Activated naive CD4-positive, alpha-beta T cell treated with Interleukin-2 at 50 U/mL for 16 hours (primary cell): ENCODE measurements at regions not wholly inside any gene's neighbourhood (a gene's known extent, or its start where the extent isn't known, plus 50 kb on each side); places are given as distances from the start of the nearest gene placed in this dataset.

Experiments
- DNase-seq: peaks from one replicate; pipeline ENCODE4 v3.0.0-alpha.2; 2020

- DNase-seq, result no peak
These were observed 96.8 kb upstream of the THY1 start for GRCh38 chr11:119519796-119520195.

DNA sequence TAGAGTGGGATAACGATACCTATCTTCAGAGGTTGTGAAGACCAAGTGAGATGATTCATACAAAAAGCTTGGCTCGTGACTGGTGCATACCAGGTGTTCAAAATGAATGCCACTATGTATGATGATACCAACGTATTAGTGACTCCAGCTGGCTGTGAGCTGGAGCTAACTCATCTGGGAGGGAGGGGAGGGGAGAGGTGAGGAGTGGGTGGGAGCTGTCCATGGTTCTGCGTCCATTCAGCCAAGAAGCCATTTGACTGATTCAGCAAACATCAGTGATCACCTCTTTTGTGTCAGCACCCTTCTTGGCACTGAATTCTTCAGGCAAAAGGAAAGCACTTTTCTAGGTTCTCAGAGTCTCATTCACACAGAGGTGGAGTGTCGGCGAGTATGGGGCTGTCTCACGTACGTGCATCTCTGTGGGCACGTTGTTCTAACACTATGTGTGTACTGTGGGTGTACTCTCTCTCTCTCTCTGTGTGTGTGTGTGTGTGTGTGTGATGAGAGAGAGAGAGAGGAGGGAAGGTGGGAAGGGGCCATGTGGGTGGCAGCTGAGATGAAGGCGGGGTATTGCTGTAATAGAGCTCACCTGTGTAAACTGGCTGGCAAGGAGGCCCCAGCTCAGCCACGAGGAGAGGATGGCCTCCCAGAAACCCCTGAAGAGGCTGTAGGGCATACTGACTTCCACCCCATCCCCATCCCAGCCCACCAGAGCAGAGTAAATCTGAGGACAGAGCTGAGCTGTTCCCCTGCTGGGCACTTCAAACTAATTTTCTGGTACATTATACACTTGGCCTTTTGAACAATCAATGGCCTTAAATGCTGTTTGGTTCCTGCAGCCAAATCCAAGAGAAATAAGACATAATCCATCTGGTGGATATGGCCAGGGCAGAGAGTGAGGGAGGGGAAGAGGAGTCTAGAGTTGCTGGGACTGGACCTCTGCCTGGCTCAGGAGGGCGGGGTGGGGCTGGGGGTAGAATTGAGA lies 96.1 kb upstream of the THY1 start:
- DNase-seq, result no peak

DNA sequence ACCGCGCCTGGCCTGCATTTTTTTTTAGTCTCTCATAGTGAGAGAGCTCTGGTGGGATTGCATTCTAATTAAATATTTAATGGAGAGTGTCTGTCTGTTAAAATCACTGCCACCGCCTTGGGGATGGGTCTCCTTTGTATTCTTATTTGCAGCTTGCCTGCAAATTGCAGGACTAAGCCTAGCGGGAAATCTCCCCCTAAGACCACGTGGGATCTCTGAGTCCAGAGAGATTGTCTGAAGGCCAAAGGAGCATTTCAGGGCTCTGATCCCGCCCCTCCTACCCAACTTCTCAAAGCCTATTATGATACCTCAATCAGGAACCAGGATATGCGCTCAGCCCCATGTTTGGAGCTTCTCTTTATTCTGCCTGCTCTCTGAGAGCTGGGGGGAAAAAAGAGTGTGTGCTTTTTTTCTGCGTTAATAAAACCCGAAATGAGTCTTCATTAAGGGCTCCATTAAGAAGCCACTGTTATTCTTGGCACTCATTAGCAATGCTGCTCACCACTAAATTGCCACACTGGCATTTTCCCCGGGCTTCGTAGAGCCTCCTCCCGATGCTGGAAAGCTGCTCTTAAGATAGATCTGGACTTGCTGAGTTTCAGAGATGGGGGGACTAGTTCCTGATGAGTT lies 92.9 kb upstream of the THY1 start:
- no peak for DNase-seq

- no peak for DNase-seq
These were observed 90.8 kb upstream of the THY1 start for GRCh38 chr11:119513806-119514170.

DNA sequence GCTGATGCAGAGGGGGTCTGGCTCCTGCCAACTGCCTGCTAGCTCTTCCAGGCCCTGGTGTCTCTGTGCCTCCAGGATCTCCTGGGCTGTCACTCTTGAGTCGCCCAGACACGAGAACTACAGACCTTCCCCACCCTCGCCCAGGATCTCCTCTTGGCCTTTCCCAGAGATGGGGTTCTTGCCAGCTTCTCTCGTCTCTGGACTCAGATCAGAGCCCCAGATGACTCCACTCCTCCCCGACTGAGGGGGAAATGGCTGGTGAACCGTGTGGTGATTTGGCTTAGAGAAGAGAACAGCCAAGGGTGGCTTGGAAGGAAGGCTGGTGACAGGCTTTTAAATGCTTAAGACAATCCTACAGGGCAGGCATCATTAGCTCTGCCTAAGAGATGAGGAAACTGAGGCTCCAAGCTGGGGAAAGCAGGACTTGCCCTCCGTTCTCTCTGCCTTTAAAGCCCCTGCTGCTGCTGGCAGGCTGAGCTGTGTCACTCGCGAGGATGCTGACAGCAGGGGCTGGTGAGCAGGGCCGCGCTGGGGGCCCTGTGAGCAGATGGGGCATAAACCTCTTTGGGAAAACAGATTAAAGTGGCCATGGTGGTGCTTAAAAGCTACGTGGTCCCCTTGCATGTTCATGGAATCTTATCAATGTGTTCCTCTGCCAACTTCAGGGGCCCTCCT lies 90.3 kb upstream of the THY1 start:
- DNase-seq, result no peak

- no peak for DNase-seq
These were observed 89.4 kb upstream of the THY1 start for GRCh38 chr11:119512369-119512768.

DNA sequence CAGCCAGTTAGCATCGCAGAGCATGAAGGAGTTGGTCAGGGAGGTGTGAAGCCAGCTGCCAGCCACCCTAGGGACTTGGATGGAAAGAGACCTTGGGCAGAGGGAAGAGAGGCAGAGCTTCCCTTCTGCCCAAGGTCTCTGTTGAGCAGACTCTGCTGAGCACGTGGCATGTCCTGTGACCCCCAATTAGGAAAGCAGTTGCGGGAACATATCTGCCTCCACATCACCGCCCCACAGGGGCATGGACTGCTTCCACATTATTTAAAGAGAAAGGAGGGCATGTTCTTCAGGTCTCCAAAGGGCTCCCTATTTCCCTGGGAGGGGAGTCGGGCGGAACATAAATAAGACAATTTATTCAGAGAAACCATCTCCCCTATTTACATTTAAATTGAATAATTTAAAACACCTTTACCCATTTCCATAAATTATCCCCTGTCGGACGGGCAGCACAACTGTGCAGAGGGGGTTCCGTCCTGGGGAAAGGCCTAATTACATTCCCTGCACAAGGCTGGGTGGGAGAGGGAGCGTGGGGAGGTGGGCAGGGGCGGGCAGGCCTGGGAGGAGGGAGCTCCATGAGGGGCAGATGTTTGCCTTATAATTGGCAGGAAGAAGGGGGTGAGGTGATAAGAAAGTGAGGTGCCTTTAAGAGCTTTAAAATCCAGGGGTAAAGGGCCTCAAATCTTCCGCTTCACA lies 88.8 kb upstream of the THY1 start:
- no peak for DNase-seq

GRCh38 chr11:119509969-119510401 lies 87.0 kb upstream of the THY1 start:
- no peak for DNase-seq

DNA sequence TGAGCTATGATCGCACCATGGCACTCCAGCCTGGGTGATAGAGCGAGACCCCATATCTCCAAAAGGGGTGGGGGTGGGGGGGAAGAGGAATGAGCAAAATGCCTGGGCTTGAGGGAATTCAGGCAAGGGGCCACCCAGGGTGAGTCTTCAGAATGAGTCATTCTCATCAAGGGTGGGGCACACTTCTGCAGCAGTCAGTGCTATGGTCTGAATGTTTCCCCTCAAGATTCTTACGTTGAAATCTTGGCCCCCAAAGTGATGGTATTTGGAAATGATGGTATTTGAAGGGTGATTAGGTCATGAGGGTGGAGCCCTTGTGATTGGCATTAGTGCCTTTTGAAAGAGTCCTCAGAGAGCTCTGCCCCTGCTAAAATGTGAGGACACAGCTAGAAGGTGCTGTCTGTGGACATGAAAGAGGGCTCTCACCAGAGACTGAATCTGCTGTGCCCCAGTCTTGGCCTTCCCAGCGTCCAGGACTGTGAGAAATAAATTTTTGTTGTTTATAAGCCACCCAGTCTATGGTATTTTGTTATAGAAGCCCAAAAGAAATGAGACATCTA lies 86.4 kb upstream of the THY1 start:
- DNase-seq, result no peak

DNA sequence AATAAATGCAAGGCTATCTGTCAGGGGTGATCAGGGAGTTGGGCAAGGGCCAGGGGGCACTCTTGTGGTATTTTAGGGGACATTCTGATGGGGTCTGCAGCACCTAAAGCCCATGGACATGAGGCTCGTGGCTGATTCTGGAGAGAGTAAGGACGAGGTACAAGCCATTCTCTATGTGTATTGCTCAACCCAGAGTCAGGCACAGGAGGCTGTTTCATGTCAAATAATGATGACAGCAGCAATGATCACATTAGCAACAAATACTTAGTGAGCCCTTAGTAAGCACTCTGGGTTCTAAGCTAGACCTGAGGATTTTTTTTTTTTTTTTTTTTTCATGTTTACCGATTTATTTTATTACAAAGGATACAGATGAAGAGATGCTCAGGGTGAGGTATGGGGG lies 83.5 kb upstream of the THY1 start:
- DNase-seq, result no peak

- no peak for DNase-seq
These were observed 82.9 kb upstream of the THY1 start for GRCh38 chr11:119505861-119506260.

DNA sequence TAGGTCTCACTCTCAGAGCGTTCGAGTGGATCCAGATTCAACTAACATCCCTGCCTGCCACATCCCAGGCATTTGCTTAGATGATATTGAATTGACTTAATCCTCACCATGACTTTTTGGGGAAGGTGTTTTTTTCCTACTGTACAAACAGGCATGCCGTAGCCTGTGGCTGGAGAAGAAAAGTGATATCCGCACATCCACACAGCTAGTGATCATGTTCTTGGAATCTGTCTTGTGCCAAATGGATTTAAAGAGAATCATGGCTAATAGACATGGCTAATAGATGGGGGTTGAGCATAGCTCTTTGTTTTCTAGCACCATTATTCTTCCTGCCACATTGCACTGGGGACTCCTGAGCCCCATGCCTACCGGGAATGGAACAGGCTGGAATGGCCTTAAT lies 82.1 kb upstream of the THY1 start:
- DNase-seq, result no peak

DNA sequence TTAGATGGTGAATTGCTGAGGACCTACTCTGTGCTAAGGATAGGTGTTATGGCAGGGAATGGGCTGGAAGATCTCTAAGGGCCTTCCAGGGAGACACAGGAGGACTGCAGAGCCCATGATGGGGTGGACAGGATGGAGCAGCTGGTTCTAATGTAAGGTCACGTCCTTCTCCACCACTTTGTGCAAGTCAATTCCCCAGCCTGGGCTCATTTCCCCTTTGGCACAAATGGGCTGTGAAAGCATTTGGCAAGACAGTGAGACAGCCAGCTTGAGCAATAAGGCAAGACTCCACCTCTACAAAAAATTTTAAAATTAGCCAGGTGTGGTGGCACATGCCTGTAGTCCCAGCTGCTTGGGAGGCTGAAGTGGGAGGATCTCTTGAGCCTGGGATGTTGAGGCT lies 81.4 kb upstream of the THY1 start:
- no peak for DNase-seq

DNA sequence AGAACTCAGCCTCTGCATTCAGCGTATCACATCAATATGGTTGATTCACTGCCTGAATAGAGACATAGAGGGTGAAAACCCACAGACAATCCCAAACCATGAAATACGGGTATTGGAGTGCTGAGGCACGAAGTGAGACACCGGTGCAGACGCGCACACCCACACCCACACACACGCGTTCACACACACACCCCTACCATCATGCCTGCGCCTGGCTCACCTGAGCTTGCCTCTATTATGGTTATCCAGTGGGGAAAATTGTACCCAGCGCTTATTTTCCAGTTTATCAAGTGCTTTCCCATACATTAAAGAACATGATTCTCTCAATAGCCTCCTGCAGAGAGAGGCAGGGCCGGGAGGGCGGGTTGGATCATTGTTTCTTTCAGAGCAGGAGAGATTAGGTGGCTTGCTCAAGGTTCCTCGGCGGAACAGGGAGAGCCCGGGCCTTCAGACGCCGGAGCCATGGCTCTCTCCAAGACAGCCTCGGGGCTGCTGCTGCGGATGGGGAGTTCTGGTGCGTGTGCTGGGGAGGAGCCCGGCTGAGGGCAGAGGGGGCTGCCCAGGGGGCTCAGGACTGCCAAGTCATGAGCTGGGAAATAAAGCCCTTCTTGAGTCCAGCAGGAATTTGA lies 78.9 kb upstream of the THY1 start:
- no peak for DNase-seq

GRCh38 chr11:119497717-119498116 lies 74.7 kb upstream of the THY1 start:
- DNase-seq, result no peak

DNA sequence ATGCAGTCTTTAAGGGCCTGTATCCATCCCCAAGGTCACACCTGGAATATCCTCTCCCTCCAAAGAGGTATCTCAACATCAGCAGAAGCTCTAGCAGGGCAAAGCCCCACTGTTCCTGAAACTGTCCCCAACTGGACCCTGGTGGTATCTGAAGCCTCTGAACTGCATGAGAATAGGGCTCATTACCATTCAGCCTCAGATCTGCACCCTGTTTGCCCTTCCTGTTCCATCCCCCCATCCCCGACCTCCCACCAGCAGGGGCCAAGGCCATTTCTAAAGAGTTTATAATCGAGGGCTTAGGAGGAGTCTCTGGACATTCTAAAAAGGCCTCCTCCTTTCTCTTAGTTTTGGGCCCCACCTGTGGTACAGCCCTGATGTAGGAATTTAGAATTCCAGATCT lies 74.0 kb upstream of the THY1 start:
- DNase-seq, result no peak

- DNase-seq, result no peak
These were observed 73.5 kb upstream of the THY1 start for GRCh38 chr11:119496469-119496868.

- no peak for DNase-seq
These were observed 70.7 kb upstream of the THY1 start for GRCh38 chr11:119493712-119494111.

GRCh38 chr11:119491753-119492510 lies 69.0 kb upstream of the THY1 start:
- DNase-seq, result no peak

GRCh38 chr11:119490253-119491006 lies 67.5 kb upstream of the THY1 start:
- DNase-seq, result no peak

DNA sequence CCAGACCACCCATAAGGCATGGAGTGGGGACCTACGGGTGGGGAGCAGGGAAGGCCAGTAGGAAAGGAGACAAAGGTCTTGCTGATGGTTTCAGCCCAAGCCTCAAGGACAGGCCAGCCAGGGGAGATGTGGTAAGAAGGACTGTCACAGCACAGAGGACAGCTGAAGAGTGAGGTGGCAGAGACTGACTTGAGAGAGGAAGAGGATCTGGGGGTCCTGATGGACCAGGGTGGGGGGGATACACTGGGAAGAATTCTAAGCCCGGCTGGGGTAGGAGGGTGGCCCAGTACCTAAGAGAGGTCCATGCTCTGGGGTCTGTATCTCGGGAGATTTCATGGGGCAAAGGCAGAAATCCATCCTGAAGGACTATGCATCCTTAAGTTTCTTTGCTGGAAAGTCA lies 66.1 kb upstream of the THY1 start:
- DNase-seq, result no peak
